A673 (cell line): ENCODE measurements at regions not wholly inside any gene's neighbourhood (a gene's known extent, or its start where the extent isn't known, plus 50 kb on each side); places are given as distances from the start of the nearest gene placed in this dataset.

Source experiments
- BruUV-seq: library from RNA; stranded (reverse); fragments of 400-500 nt; replicated peaks from 2 replicates; lab custom pipeline; 2021; lab: Mats Ljungman, UMichigan
- CTCF ChIA-PET: fragments of 300-600 bp; sonication (Branson Sonifier 250); formaldehyde crosslinking; loops from one replicate; lab custom pipeline; 2022; ENCODE audit warnings: antibody characterized with exemption; lab: Charles Lee
- POLR2A ChIA-PET: fragments of 300-600 bp; sonication (Branson Sonifier 250); formaldehyde crosslinking; loops from one replicate; lab custom pipeline; 2022; ENCODE audit warnings: antibody characterized with exemption; ENCODE audit not compliant: low non-redundant PET; lab: Charles Lee
- DNase-seq: peaks from one replicate; pipeline ENCODE4 v3.0.0-alpha.2; 2015; ENCODE audit warnings: low spot score
- H3K27ac ChIP-seq: fragments of 200-600 bp; sonication (generic); 2 replicates; pipeline ENCODE4 v1.5.1; 2016; ENCODE audit warnings: mixed run types, low read depth, mild to moderate bottlenecking, mixed read lengths, antibody characterized with exemption, low read length; ENCODE audit not compliant: poor library complexity, severe bottlenecking
- H3K27me3 ChIP-seq: fragments of 200-600 bp; sonication (generic); replicated peaks from 2 replicates; pipeline ENCODE4 v1.6.1; 2017; ENCODE audit warnings: mixed run types, low read depth, mild to moderate bottlenecking, mixed read lengths, antibody characterized with exemption, low read length; ENCODE audit not compliant: insufficient read depth, poor library complexity
- H3K36me3 ChIP-seq: fragments of 200-600 bp; sonication (generic); 2 replicates; pipeline ENCODE4 v1.6.1; 2016; ENCODE audit warnings: mixed run types, mild to moderate bottlenecking, mixed read lengths, antibody characterized with exemption, low read length; ENCODE audit not compliant: insufficient read depth, poor library complexity, severe bottlenecking
- H3K4me1 ChIP-seq: fragments of 200-600 bp; sonication (generic); 2 replicates; pipeline ENCODE4 v1.6.1; 2017; ENCODE audit warnings: mixed run types, mild to moderate bottlenecking, mixed read lengths, antibody characterized with exemption, low read length; ENCODE audit not compliant: insufficient read depth, poor library complexity, severe bottlenecking
- H3K4me3 ChIP-seq: fragments of 200-600 bp; sonication (generic); 2 replicates; pipeline ENCODE4 v1.5.1; 2016; ENCODE audit warnings: low read depth, mixed run types, mild to moderate bottlenecking, mixed read lengths, low read length; ENCODE audit not compliant: poor library complexity, severe bottlenecking
- H3K9me3 ChIP-seq: fragments of 200-600 bp; sonication (generic); 2 replicates; pipeline ENCODE4 v1.6.1; 2016; ENCODE audit warnings: mixed run types, low read depth, mild to moderate bottlenecking, mixed read lengths, antibody characterized with exemption, low read length; ENCODE audit not compliant: poor library complexity, severe bottlenecking
- CTCF ChIP-seq: fragments of 300-800, 200-600 bp; sonication (generic); conservative IDR thresholded peaks from 2 replicates; pipeline ENCODE4 v1.5.1; 2017; ENCODE audit warnings: low read depth, mild to moderate bottlenecking, antibody characterized with exemption, low read length, moderate library complexity, mixed read lengths
- EZH2 ChIP-seq: fragments of 200-600 bp; sonication (generic); IDR thresholded peaks from 2 replicates; pipeline ENCODE4 v1.6.1; 2017; ENCODE audit warnings: borderline replicate concordance, low read depth, mild to moderate bottlenecking, mixed read lengths, antibody characterized with exemption, low read length; ENCODE audit not compliant: poor library complexity, severe bottlenecking
- intact Hi-C: fragments of 100-400 bp; cut with micrococcal nuclease; formaldehyde crosslinking; loops from one replicate; pipeline ENCODE4 v1.10.0; 2022; ENCODE audit not compliant: unreplicated experiment

GRCh38 chr17:34435182-34435928, 72.3 kb upstream of the CCL1 start:
- no peak overlapping the region for H3K4me3 ChIP-seq
- no peaks in the 10 kb centered on the region for H3K4me1 ChIP-seq
- H3K36me3 ChIP-seq, result no peaks in the 10 kb centered on the region
- ChIA-PET CTCF (no interaction called here), POLR2A (no interaction called here)
- H3K9me3 ChIP-seq, result no peaks in the 10 kb centered on the region
- no peaks in the 10 kb centered on the region for H3K27me3 ChIP-seq
- TF ChIP-seq CTCF (no peak), EZH2 (no peak)
- intact Hi-C loops, result no loop called here
- DNase-seq, result no peak
- BruUV-seq, result no TSS peak
- H3K27ac ChIP-seq, result no peak overlapping the region

- TF ChIP-seq CTCF, result no peak
- no peak for TF ChIP-seq EZH2
- ChIA-PET POLR2A (no interaction called here), CTCF (no interaction called here)
- H3K9me3 ChIP-seq, result no peaks in the 10 kb centered on the region
- no peaks in the 10 kb centered on the region for H3K27me3 ChIP-seq
- no TSS peak for BruUV-seq
- H3K27ac ChIP-seq, result no peak overlapping the region
- no peak for DNase-seq
- no peak overlapping the region for H3K4me3 ChIP-seq
- H3K36me3 ChIP-seq, result no peaks in the 10 kb centered on the region
- intact Hi-C loops, result no loop called here
- no peaks in the 10 kb centered on the region for H3K4me1 ChIP-seq
Measured at GRCh38 chr17:34434052-34434451, 71.0 kb upstream of the CCL1 start.

- TF ChIP-seq CTCF (no peak), EZH2 (no peak)
- ChIA-PET POLR2A (no interaction called here), CTCF (no interaction called here)
Measured at GRCh38 chr17:34424814-34425491, 61.9 kb upstream of the CCL1 start.

More at GRCh38 chr17:34424814-34425491, 61.9 kb upstream of the CCL1 start:
- no peak overlapping the region for H3K27ac ChIP-seq
- intact Hi-C loops, result no loop called here
- H3K4me1 ChIP-seq, result no peaks in the 10 kb centered on the region
- no peaks in the 10 kb centered on the region for H3K36me3 ChIP-seq
- no TSS peak for BruUV-seq
- H3K27me3 ChIP-seq, result peaks cover 6% of the 10 kb centered on the region
- no peaks in the 10 kb centered on the region for H3K9me3 ChIP-seq
- no peak overlapping the region for H3K4me3 ChIP-seq
- no peak for DNase-seq
